ENCODE measurements at regions not wholly inside any gene's neighbourhood (a gene's known extent, or its start where the extent isn't known, plus 50 kb on each side); places are given as distances from the start of the nearest gene placed in this dataset.

DNA sequence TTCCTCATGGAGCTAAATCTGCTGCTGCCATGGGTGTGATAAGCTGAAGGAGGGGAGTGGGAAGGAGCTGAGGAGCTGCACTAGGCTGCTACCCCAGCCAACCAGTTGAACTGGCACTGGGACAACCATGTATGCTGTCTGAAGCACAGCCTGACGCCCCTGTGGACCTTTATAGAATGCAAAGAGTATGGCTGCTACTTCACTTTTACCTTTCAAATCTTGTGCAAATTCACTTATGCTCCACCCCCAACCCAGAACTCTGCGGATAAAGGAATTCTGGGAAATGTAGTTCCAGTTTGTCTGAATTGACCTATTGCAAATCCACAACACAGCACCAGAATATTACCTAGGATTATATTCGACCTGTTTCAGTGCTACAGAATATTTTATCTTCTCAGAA lies 217.4 kb upstream of the SLC35B3 start:
- H3K9me3 ChIP-seq (ENCODE audit: control insufficient read depth, low read length) = no peaks in the 10 kb centered on the region
- H3K4me1 ChIP-seq (ENCODE audit: control insufficient read depth, insufficient read depth, low read length, poor library complexity, severe bottlenecking) = no peaks in the 10 kb centered on the region
- H3K27ac ChIP-seq (ENCODE audit: insufficient read depth, low read length, poor library complexity, severe bottlenecking) = no peak overlapping the region
- DNase-seq = no peak
- H3K36me3 ChIP-seq (ENCODE audit: control insufficient read depth, insufficient read depth, low read length) = no peaks in the 10 kb centered on the region
- no peaks in the 10 kb centered on the region for H3K27me3 ChIP-seq (replicated peaks; ENCODE audit: control insufficient read depth, insufficient read depth, low read length, poor library complexity, severe bottlenecking)
- no peak overlapping the region for H3K4me3 ChIP-seq (ENCODE audit: insufficient read depth, low read depth, low read length, poor library complexity, severe bottlenecking)

GRCh38 chr6:8651998-8652397 lies 216.7 kb upstream of the SLC35B3 start:
- H3K27ac ChIP-seq (ENCODE audit: insufficient read depth, low read length, poor library complexity, severe bottlenecking) = no peak overlapping the region
- no peaks in the 10 kb centered on the region for H3K9me3 ChIP-seq (ENCODE audit: control insufficient read depth, low read length)
- no peaks in the 10 kb centered on the region for H3K36me3 ChIP-seq (ENCODE audit: control insufficient read depth, insufficient read depth, low read length)
- H3K27me3 ChIP-seq (replicated peaks; ENCODE audit: control insufficient read depth, insufficient read depth, low read length, poor library complexity, severe bottlenecking) = no peaks in the 10 kb centered on the region
- H3K4me1 ChIP-seq (ENCODE audit: control insufficient read depth, insufficient read depth, low read length, poor library complexity, severe bottlenecking) = no peaks in the 10 kb centered on the region
- no peak overlapping the region for H3K4me3 ChIP-seq (ENCODE audit: insufficient read depth, low read depth, low read length, poor library complexity, severe bottlenecking)
- no peak for DNase-seq

DNA sequence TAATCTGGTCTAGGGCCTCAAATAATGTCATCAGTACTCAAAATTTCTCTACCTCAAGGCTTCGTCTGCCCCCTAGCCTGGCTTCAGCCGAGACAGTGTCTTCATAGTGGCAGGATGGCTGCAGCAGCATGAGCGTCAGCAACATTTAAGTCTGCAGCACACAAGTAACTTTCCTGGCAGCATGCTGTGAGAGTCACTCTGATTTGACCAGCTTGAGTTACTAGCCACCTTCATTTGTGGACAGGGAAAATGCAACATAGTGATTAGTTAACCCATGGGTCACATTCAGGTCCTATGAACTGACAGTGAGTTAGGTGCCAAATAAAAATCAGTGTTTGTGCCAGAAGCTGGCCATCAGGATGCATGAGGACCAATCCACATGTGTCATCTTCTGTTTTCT lies 209.9 kb upstream of the SLC35B3 start:
- Histone ChIP-seq H3K27ac (ENCODE audit: insufficient read depth, low read length, poor library complexity, severe bottlenecking) (no peak overlapping the region), H3K4me3 (ENCODE audit: insufficient read depth, low read depth, low read length, poor library complexity, severe bottlenecking) (no peak overlapping the region), H3K36me3 (ENCODE audit: control insufficient read depth, insufficient read depth, low read length) (no peaks in the 10 kb centered on the region), H3K27me3 (replicated peaks; ENCODE audit: control insufficient read depth, insufficient read depth, low read length, poor library complexity, severe bottlenecking) (no peaks in the 10 kb centered on the region), H3K4me1 (ENCODE audit: control insufficient read depth, insufficient read depth, low read length, poor library complexity, severe bottlenecking) (no peaks in the 10 kb centered on the region), H3K9me3 (ENCODE audit: control insufficient read depth, low read length) (peaks cover 4% of the 10 kb centered on the region)
- DNase-seq = no peak

GRCh38 chr6:8644306-8644705 lies 209.0 kb upstream of the SLC35B3 start:
- DNase-seq = no peak
- Histone ChIP-seq H3K27ac (ENCODE audit: insufficient read depth, low read length, poor library complexity, severe bottlenecking) (no peak overlapping the region), H3K27me3 (replicated peaks; ENCODE audit: control insufficient read depth, insufficient read depth, low read length, poor library complexity, severe bottlenecking) (no peaks in the 10 kb centered on the region), H3K9me3 (ENCODE audit: control insufficient read depth, low read length) (peaks cover 4% of the 10 kb centered on the region), H3K4me1 (ENCODE audit: control insufficient read depth, insufficient read depth, low read length, poor library complexity, severe bottlenecking) (no peaks in the 10 kb centered on the region), H3K36me3 (ENCODE audit: control insufficient read depth, insufficient read depth, low read length) (no peaks in the 10 kb centered on the region), H3K4me3 (ENCODE audit: insufficient read depth, low read depth, low read length, poor library complexity, severe bottlenecking) (no peak overlapping the region)

DNA sequence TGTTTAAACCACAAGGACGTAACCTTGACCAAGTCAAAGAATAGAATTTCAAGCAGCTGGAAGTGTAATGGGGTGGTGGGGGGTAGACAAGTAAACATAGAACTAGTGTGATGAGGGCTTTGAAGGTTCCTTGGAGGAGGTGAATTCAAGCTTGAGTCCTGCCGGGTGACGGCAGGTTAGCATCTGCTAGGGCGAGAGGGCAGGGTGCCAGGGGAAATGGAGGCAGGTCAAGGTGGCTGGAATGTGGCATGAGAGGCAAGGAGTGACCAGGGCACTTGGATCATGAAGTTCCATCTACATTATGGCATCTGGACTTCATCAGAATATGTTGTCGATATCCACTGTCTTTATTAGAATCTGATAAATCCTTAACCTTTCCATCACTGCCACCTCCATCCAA lies 207.5 kb upstream of the SLC35B3 start:
- H3K27ac ChIP-seq (ENCODE audit: insufficient read depth, low read length, poor library complexity, severe bottlenecking) = no peak overlapping the region
- H3K36me3 ChIP-seq (ENCODE audit: control insufficient read depth, insufficient read depth, low read length) = no peaks in the 10 kb centered on the region
- no peak for DNase-seq
- peaks cover 4% of the 10 kb centered on the region for H3K9me3 ChIP-seq (ENCODE audit: control insufficient read depth, low read length)
- no peak overlapping the region for H3K4me3 ChIP-seq (ENCODE audit: insufficient read depth, low read depth, low read length, poor library complexity, severe bottlenecking)
- no peaks in the 10 kb centered on the region for H3K4me1 ChIP-seq (ENCODE audit: control insufficient read depth, insufficient read depth, low read length, poor library complexity, severe bottlenecking)
- no peaks in the 10 kb centered on the region for H3K27me3 ChIP-seq (replicated peaks; ENCODE audit: control insufficient read depth, insufficient read depth, low read length, poor library complexity, severe bottlenecking)

GRCh38 chr6:8642131-8642530 lies 206.8 kb upstream of the SLC35B3 start:
- H3K4me1 ChIP-seq (ENCODE audit: control insufficient read depth, insufficient read depth, low read length, poor library complexity, severe bottlenecking) = no peaks in the 10 kb centered on the region

DNA sequence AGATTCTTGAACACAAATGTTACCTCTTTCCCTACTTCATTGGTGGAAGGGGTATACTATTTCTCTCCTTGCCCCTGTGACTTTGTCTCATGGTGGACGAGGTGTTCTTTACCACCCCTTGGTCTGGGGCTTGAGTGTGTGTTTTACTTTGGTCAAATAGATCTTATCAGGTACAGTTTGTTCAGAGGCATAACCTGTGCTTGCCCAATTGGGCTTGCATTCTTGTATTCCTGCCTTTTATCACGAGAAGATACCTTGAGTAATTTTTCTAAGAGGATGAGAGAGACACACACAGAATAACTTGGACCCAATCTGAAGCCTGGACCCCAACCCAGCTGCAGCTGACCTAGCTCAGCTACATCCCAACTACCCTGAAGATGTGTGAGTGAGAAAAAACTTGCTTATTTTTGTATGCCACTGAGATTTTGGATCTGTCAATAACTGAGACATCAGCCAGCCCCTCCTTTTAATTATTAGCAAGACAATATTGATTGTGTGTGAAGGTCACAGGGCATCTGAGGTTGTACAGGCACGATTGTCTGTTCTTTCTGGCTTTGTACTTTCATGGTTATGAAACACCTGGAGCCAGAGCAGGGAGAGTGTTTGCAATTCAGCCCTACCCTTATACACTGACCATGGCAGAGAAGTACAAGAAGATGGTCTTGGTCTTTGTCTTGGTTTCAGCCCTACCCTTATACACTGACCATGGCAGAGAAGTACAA lies 204.7 kb upstream of the SLC35B3 start:
- H3K36me3 ChIP-seq (ENCODE audit: control insufficient read depth, insufficient read depth, low read length) = no peaks in the 10 kb centered on the region

More at GRCh38 chr6:8642131-8642530, 206.8 kb upstream of the SLC35B3 start:
- Histone ChIP-seq H3K36me3 (ENCODE audit: control insufficient read depth, insufficient read depth, low read length) (no peaks in the 10 kb centered on the region), H3K9me3 (ENCODE audit: control insufficient read depth, low read length) (peaks cover 4% of the 10 kb centered on the region), H3K4me3 (ENCODE audit: insufficient read depth, low read depth, low read length, poor library complexity, severe bottlenecking) (no peak overlapping the region), H3K27me3 (replicated peaks; ENCODE audit: control insufficient read depth, insufficient read depth, low read length, poor library complexity, severe bottlenecking) (no peaks in the 10 kb centered on the region), H3K27ac (ENCODE audit: insufficient read depth, low read length, poor library complexity, severe bottlenecking) (no peak overlapping the region)
- no peak for DNase-seq

DNA sequence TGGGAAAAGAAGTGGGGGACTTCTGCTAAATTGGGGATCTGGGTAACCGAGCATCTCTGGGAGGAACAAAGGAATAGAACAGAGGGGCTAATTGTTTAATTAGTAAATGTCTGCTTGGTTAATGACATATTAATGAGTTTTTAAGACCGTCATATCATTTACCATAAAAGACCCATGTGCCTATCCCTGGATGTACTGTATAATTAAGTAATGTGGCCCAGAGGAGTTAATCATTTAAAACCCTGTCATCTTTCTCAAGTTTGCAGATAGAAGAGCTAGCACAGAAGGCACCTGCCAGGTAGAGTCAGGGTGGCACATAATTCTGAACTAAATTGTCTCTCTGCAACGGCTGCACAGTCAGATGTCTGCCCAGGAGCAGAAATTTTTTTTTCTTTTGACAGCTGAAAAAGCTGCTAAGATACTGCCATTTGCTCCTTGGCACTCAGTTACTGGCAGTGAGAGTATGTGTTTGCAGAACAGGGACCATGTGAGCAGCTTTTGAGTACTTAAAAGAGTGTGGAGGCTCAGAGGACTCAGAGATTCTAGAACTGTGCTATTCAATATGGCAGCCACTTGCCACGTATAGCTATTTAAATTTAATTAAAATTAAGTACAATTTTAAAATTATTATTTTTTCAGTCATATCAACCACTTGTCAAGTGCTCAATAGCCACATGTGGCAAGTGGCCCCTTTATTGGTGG lies 202.7 kb upstream of the SLC35B3 start:
- H3K27me3 ChIP-seq (replicated peaks; ENCODE audit: control insufficient read depth, insufficient read depth, low read length, poor library complexity, severe bottlenecking) = no peaks in the 10 kb centered on the region
- no peaks in the 10 kb centered on the region for H3K36me3 ChIP-seq (ENCODE audit: control insufficient read depth, insufficient read depth, low read length)
- no peaks in the 10 kb centered on the region for H3K9me3 ChIP-seq (ENCODE audit: control insufficient read depth, low read length)
- no peak overlapping the region for H3K27ac ChIP-seq (ENCODE audit: insufficient read depth, low read length, poor library complexity, severe bottlenecking)
- H3K4me1 ChIP-seq (ENCODE audit: control insufficient read depth, insufficient read depth, low read length, poor library complexity, severe bottlenecking) = no peaks in the 10 kb centered on the region
- no peak overlapping the region for H3K4me3 ChIP-seq (ENCODE audit: insufficient read depth, low read depth, low read length, poor library complexity, severe bottlenecking)
- DNase-seq = no peak

More for the DNA sequence above, 204.7 kb upstream of the SLC35B3 start:
- H3K9me3 ChIP-seq (ENCODE audit: control insufficient read depth, low read length) = peaks cover 4% of the 10 kb centered on the region
- no peaks in the 10 kb centered on the region for H3K4me1 ChIP-seq (ENCODE audit: control insufficient read depth, insufficient read depth, low read length, poor library complexity, severe bottlenecking)
- no peak overlapping the region for H3K27ac ChIP-seq (ENCODE audit: insufficient read depth, low read length, poor library complexity, severe bottlenecking)
- H3K27me3 ChIP-seq (replicated peaks; ENCODE audit: control insufficient read depth, insufficient read depth, low read length, poor library complexity, severe bottlenecking) = no peaks in the 10 kb centered on the region
- no peak for DNase-seq
- no peak overlapping the region for H3K4me3 ChIP-seq (ENCODE audit: insufficient read depth, low read depth, low read length, poor library complexity, severe bottlenecking)

DNA sequence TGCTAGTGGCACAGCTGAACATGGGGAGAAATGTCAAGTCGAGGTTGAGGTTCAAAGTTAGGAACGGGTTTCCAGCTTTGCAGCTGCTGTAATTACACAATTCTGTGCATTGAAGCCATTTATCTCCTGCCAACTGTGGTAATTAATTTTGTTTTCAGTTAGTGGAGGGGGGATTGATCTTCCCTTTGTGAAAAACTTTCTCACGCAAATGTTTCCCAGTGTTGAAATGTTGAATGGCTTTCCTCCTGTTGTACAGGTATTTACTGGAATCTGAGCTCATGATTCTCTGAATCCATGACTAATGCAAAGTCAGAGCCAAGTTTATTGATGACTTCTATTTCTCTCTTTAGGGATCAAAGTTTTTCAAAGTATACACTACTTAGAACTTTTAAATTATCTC lies 198.4 kb upstream of the SLC35B3 start:
- Histone ChIP-seq H3K36me3 (ENCODE audit: control insufficient read depth, insufficient read depth, low read length) (no peaks in the 10 kb centered on the region), H3K4me3 (ENCODE audit: insufficient read depth, low read depth, low read length, poor library complexity, severe bottlenecking) (no peak overlapping the region), H3K4me1 (ENCODE audit: control insufficient read depth, insufficient read depth, low read length, poor library complexity, severe bottlenecking) (no peaks in the 10 kb centered on the region), H3K9me3 (ENCODE audit: control insufficient read depth, low read length) (no peaks in the 10 kb centered on the region), H3K27ac (ENCODE audit: insufficient read depth, low read length, poor library complexity, severe bottlenecking) (no peak overlapping the region), H3K27me3 (replicated peaks; ENCODE audit: control insufficient read depth, insufficient read depth, low read length, poor library complexity, severe bottlenecking) (no peaks in the 10 kb centered on the region)
- no peak for DNase-seq

- H3K4me3 ChIP-seq (ENCODE audit: insufficient read depth, low read depth, low read length, poor library complexity, severe bottlenecking) = no peak overlapping the region
- no peaks in the 10 kb centered on the region for H3K27me3 ChIP-seq (replicated peaks; ENCODE audit: control insufficient read depth, insufficient read depth, low read length, poor library complexity, severe bottlenecking)
- DNase-seq = no peak
- no peaks in the 10 kb centered on the region for H3K4me1 ChIP-seq (ENCODE audit: control insufficient read depth, insufficient read depth, low read length, poor library complexity, severe bottlenecking)
- H3K36me3 ChIP-seq (ENCODE audit: control insufficient read depth, insufficient read depth, low read length) = no peaks in the 10 kb centered on the region
- H3K9me3 ChIP-seq (ENCODE audit: control insufficient read depth, low read length) = no peaks in the 10 kb centered on the region
- no peak overlapping the region for H3K27ac ChIP-seq (ENCODE audit: insufficient read depth, low read length, poor library complexity, severe bottlenecking)
These were observed 193.4 kb upstream of the SLC35B3 start for GRCh38 chr6:8628736-8629135.
